ENCODE measurements at regions not wholly inside any gene's neighbourhood (a gene's known extent, or its start where the extent isn't known, plus 50 kb on each side); places are given as distances from the start of the nearest gene placed in this dataset.

- no peak for DNase-seq
- H3K27me3 ChIP-seq, result no peaks in the 10 kb centered on the region
- H3K4me1 ChIP-seq, result no peaks in the 10 kb centered on the region
- intact Hi-C loops (cut with DNase I), result no loop called here
- no peak for TF ChIP-seq CTCF (IDR thresholded peaks at IDR 0.05)
- H3K9me3 ChIP-seq, result no peaks in the 10 kb centered on the region
- H3K4me3 ChIP-seq, result no peak overlapping the region
- no peak overlapping the region for H3K9ac ChIP-seq (ENCODE audit: low read depth in 2 of 2, low read length in 2 of 2)
- no peak overlapping the region for H3K27ac ChIP-seq
- no peaks in the 10 kb centered on the region for H3K36me3 ChIP-seq
Observed at GRCh38 chr9:26756881-26757280, 135.7 kb downstream of the CAAP1 start.

- Histone ChIP-seq H3K9me3 (no peaks in the 10 kb centered on the region), H3K9ac (ENCODE audit: low read depth in 2 of 2, low read length in 2 of 2) (no peak overlapping the region), H3K27ac (no peak overlapping the region), H3K27me3 (no peaks in the 10 kb centered on the region), H3K36me3 (no peaks in the 10 kb centered on the region), H3K4me3 (no peak overlapping the region), H3K4me1 (no peaks in the 10 kb centered on the region)
- DNase-seq, result no peak
- no peak for TF ChIP-seq CTCF (IDR thresholded peaks at IDR 0.05)
- intact Hi-C loops (cut with DNase I), result no loop called here
Observed at GRCh38 chr9:26755476-26755875, 137.1 kb downstream of the CAAP1 start.

- Histone ChIP-seq H3K9me3 (no peaks in the 10 kb centered on the region), H3K36me3 (no peaks in the 10 kb centered on the region), H3K4me3 (no peak overlapping the region), H3K27me3 (no peaks in the 10 kb centered on the region), H3K27ac (no peak overlapping the region), H3K4me1 (no peaks in the 10 kb centered on the region), H3K9ac (ENCODE audit: low read depth in 2 of 2, low read length in 2 of 2) (no peak overlapping the region)
- TF ChIP-seq CTCF (IDR thresholded peaks at IDR 0.05), result no peak
- DNase-seq, result no peak
- intact Hi-C loops (cut with DNase I), result no loop called here
Observed at GRCh38 chr9:26754509-26755164, 138.0 kb downstream of the CAAP1 start.

- no peak for TF ChIP-seq CTCF (IDR thresholded peaks at IDR 0.05)
- Histone ChIP-seq H3K4me3 (no peak overlapping the region), H3K27me3 (no peaks in the 10 kb centered on the region), H3K27ac (no peak overlapping the region), H3K9me3 (no peaks in the 10 kb centered on the region), H3K36me3 (no peaks in the 10 kb centered on the region), H3K9ac (ENCODE audit: low read depth in 2 of 2, low read length in 2 of 2) (no peak overlapping the region), H3K4me1 (no peaks in the 10 kb centered on the region)
- intact Hi-C loops (cut with DNase I), result no loop called here
- DNase-seq, result no peak
Observed at GRCh38 chr9:26753971-26754370, 138.6 kb downstream of the CAAP1 start.

GRCh38 chr9:26750162-26750561 lies 142.4 kb downstream of the CAAP1 start:
- H3K36me3 ChIP-seq, result no peaks in the 10 kb centered on the region
- no peak overlapping the region for H3K9ac ChIP-seq (ENCODE audit: low read depth in 2 of 2, low read length in 2 of 2)
- H3K27me3 ChIP-seq, result no peaks in the 10 kb centered on the region
- no peak for TF ChIP-seq CTCF (IDR thresholded peaks at IDR 0.05)
- H3K27ac ChIP-seq, result no peak overlapping the region
- no peaks in the 10 kb centered on the region for H3K9me3 ChIP-seq
- H3K4me3 ChIP-seq, result no peak overlapping the region
- intact Hi-C loops (cut with DNase I), result no loop called here
- DNase-seq, result no peak
- H3K4me1 ChIP-seq, result no peaks in the 10 kb centered on the region
